OCI-LY7 (cell line): ENCODE measurements at regions not wholly inside any gene's neighbourhood (a gene's known extent, or its start where the extent isn't known, plus 50 kb on each side); places are given as distances from the start of the nearest gene placed in this dataset.

ENCODE experiments used
- BruUV-seq: library from RNA; stranded (reverse); fragments of 400-500 nt; replicated peaks from 2 replicates; lab custom pipeline; 2021; lab: Mats Ljungman, UMichigan
- CTCF ChIA-PET: fragments of 300-600 bp; sonication (Branson Sonifier 250); formaldehyde crosslinking; loops from one replicate; lab custom pipeline; 2022; ENCODE audit warnings: antibody characterized with exemption; ENCODE audit not compliant: unreplicated experiment; lab: Charles Lee
- POLR2A ChIA-PET: fragments of 300-600 bp; sonication (Branson Sonifier 250); formaldehyde crosslinking; loops from one replicate; lab custom pipeline; 2022; ENCODE audit warnings: antibody characterized with exemption; lab: Charles Lee
- DNase-seq: peaks from one replicate; pipeline ENCODE4 v3.0.0-alpha.2; 2015; ENCODE audit warnings: low spot score
- H2AFZ ChIP-seq: fragments of 200-600 bp; sonication (generic), shearing (Covaris generic); 2 replicates; pipeline ENCODE4 v1.6.1; 2014; ENCODE audit warnings: mild to moderate bottlenecking, antibody characterized with exemption, low read length, moderate library complexity
- H3K27ac ChIP-seq: fragments of 200-600 bp; sonication (generic); 2 replicates; pipeline ENCODE4 v1.5.1; 2014; ENCODE audit warnings: mixed run types, low read depth, mild to moderate bottlenecking, moderate library complexity, low read length, inconsistent platforms; ENCODE audit not compliant: poor library complexity, severe bottlenecking
- H3K36me3 ChIP-seq: fragments of 200-600 bp; sonication (generic); 2 replicates; pipeline ENCODE4 v1.6.1; 2014; ENCODE audit warnings: mild to moderate bottlenecking, antibody characterized with exemption, low read length, moderate library complexity, mixed read lengths; ENCODE audit not compliant: insufficient read depth
- H3K4me1 ChIP-seq: fragments of 200-600 bp; sonication (generic); 2 replicates; pipeline ENCODE4 v1.5.1; 2014; ENCODE audit warnings: mild to moderate bottlenecking, low read length; ENCODE audit not compliant: insufficient read depth, poor library complexity, severe bottlenecking
- H3K4me2 ChIP-seq: fragments of 200-600 bp; sonication (generic); 2 replicates; pipeline ENCODE4 v1.6.1; 2014; ENCODE audit warnings: mild to moderate bottlenecking, low read length
- H3K4me3 ChIP-seq: fragments of 200-600 bp; sonication (generic); 2 replicates; pipeline ENCODE4 v1.5.1; 2014; ENCODE audit warnings: mild to moderate bottlenecking, low read depth, low read length; ENCODE audit not compliant: poor library complexity, severe bottlenecking
- H3K79me2 ChIP-seq: fragments of 200-600 bp; sonication (generic); 2 replicates; pipeline ENCODE4 v1.6.1; 2016; ENCODE audit warnings: low read depth, mild to moderate bottlenecking, low read length, moderate library complexity, mixed read lengths; ENCODE audit not compliant: insufficient read depth
- H3K9me2 ChIP-seq: fragments of 200-600 bp; sonication (generic); 2 replicates; pipeline ENCODE4 v1.6.1; 2016; ENCODE audit warnings: mild to moderate bottlenecking, low read length, mixed read lengths; ENCODE audit not compliant: insufficient read depth
- H3K9me3 ChIP-seq: fragments of 200-600 bp; sonication (generic); 2 replicates; pipeline ENCODE4 v1.6.1; 2014; ENCODE audit warnings: mild to moderate bottlenecking, mixed run types, low read length, mixed read lengths
- H4K20me1 ChIP-seq: fragments of 200-600 bp; sonication (generic); 2 replicates; pipeline ENCODE4 v1.6.1; 2014; ENCODE audit warnings: mild to moderate bottlenecking, antibody characterized with exemption, low read length, moderate library complexity, mixed read lengths; ENCODE audit not compliant: insufficient read depth
- CTCF ChIP-seq: fragments of 200-600 bp; sonication (generic); conservative IDR thresholded peaks from 2 replicates; pipeline ENCODE4 v1.5.1; 2014; ENCODE audit warnings: mild to moderate bottlenecking, antibody characterized with exemption, low read length, moderate library complexity, mixed read lengths
- EZH2phosphoT487 ChIP-seq: fragments of 200-600 bp; sonication (generic); IDR thresholded peaks from 2 replicates; pipeline ENCODE4 v1.6.1; 2018; ENCODE audit warnings: low read depth, borderline replicate concordance, mild to moderate bottlenecking, mixed run types, antibody characterized with exemption, low read length, moderate library complexity, mixed read lengths
- intact Hi-C: fragments of 100-400 bp; cut with micrococcal nuclease; formaldehyde crosslinking; loops from one replicate; pipeline ENCODE4 v1.10.0; 2022; ENCODE audit not compliant: unreplicated experiment

DNA sequence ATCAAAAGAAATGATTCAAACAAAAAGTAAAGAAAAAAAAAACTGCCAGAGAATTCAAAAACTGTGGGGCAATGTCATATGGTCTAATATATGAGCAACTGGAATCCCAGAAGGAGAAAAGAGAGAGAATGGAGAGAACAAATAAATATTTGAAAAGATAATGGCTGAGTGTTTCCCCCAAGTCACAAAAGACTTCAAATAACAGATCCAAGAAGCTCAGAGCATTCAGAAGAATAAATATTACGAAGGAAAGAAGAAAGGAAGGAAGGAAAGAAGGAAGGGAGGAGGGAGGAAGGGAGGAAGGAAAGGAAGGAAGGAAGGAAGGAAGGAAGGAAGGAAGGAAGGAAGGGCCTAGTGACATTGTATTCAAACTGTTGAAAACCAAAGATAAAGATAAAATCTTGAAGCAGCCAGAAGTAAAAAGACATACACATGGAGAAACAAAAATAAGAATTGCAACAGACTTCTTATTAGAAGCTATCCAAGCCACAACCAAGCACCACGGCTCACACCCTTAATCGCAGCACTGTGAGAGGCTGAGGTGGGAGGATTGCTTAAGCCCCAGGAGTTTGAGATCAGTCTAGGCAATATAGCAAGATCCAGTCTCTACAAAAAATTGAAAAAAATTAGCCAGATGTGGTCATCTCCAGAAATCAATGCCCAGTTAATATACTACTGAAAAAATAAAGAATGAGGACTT is 118.9 kb upstream of the IGSF10 start:
- intact Hi-C loops, result no loop called here
- Histone ChIP-seq H3K4me1 (no peaks in the 10 kb centered on the region), H3K9me2 (no peaks in the 10 kb centered on the region), H3K36me3 (no peaks in the 10 kb centered on the region), H3K27ac (no peak overlapping the region), H3K4me2 (no peak overlapping the region), H2AFZ (no peak overlapping the region), H3K9me3 (no peaks in the 10 kb centered on the region), H3K4me3 (no peak overlapping the region), H4K20me1 (no peaks in the 10 kb centered on the region), H3K79me2 (no peaks in the 10 kb centered on the region)
- no peak for TF ChIP-seq EZH2phosphoT487
- no peak for TF ChIP-seq CTCF
- ChIA-PET POLR2A (interaction anchor here (0.6 to 0.7 kb wide), 2 partner anchors 35 to 1096 kb away, joined by 3 read pairs; no protein-coding TSS in a partner anchor), CTCF (no interaction called here)
- BruUV-seq, result no TSS peak
- DNase-seq, result no peak

- Histone ChIP-seq H3K4me1 (no peaks in the 10 kb centered on the region), H3K4me3 (no peak overlapping the region), H3K9me2 (no peaks in the 10 kb centered on the region), H3K9me3 (no peaks in the 10 kb centered on the region), H3K36me3 (no peaks in the 10 kb centered on the region), H3K4me2 (no peak overlapping the region), H4K20me1 (no peaks in the 10 kb centered on the region), H3K27ac (no peak overlapping the region), H3K79me2 (no peaks in the 10 kb centered on the region), H2AFZ (no peak overlapping the region)
- intact Hi-C loops, result no loop called here
- POLR2A ChIA-PET, result interaction anchor here (0.6 kb wide), 1 partner anchor 13 kb away, joined by 3 read pairs; no protein-coding TSS in a partner anchor
- no TSS peak for BruUV-seq
- TF ChIP-seq EZH2phosphoT487 (no peak), CTCF (peak; percentile 41; the same call in 1 of the 2 replicates)
- no peak for DNase-seq
- CTCF ChIA-PET, result no interaction called here
These were observed 117.6 kb upstream of the IGSF10 start for GRCh38 chr3:151578495-151578894.

DNA sequence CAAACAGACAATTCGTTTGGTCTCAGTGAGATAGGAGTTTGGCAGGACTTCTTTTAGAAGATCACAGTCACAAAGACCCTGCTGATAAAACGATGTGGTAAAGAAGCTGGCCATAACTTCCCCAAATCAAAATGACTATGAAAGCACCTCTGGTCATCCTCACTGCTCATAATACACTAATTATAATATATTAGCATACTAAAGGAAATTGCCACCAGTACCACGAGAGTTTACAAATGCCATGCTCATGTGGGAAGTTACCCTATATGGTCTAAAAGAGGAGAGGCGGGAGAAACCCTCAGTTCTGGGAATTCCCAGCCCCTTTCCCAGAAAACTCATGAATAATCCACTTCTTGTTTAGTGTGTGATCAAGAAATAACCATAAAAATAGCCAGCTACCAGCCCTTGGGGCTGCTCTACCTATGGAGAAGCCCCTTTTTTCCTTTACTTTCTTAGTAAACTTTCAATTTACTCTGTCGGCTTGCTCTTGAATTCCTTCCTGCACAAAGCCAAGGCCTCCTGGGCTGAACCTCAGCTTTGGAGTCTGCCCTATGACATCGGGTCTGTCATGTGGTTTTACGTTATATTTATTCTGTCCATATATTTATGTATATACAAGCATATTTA is 115.8 kb upstream of the IGSF10 start:
- Histone ChIP-seq H3K36me3 (no peaks in the 10 kb centered on the region), H3K79me2 (no peaks in the 10 kb centered on the region), H3K4me2 (no peak overlapping the region), H3K4me1 (no peaks in the 10 kb centered on the region), H3K9me2 (no peaks in the 10 kb centered on the region), H4K20me1 (no peaks in the 10 kb centered on the region), H2AFZ (no peak overlapping the region), H3K4me3 (no peak overlapping the region), H3K27ac (no peak overlapping the region), H3K9me3 (no peaks in the 10 kb centered on the region)
- BruUV-seq, result no TSS peak
- CTCF ChIA-PET, result no interaction called here
- DNase-seq, result no peak
- intact Hi-C loops, result no loop called here
- TF ChIP-seq CTCF (no peak), EZH2phosphoT487 (no peak)
- POLR2A ChIA-PET, result no interaction called here
